Ishikawa (cell line): ENCODE measurements at regions not wholly inside any gene's neighbourhood (a gene's known extent, or its start where the extent isn't known, plus 50 kb on each side); places are given as distances from the start of the nearest gene placed in this dataset.
A peak's percentile ranks its signal among the peaks of the same experiment; 100 is the strongest.

Experiments used
- CEBPB ChIP-seq: IDR thresholded peaks from 2 replicates; pipeline ENCODE4 v1.6.1; 2012
- CREB1 ChIP-seq: IDR thresholded peaks from 2 replicates; pipeline ENCODE4 v1.6.1; 2012; ENCODE audit warnings: low read depth
- EGR1 ChIP-seq: IDR thresholded peaks from 2 replicates; pipeline ENCODE4 v1.6.1; 2012
- EP300 ChIP-seq: IDR thresholded peaks from 2 replicates; pipeline ENCODE4 v1.6.1; 2012; ENCODE audit warnings: borderline replicate concordance
- FOXM1 ChIP-seq: IDR thresholded peaks from 2 replicates; pipeline ENCODE4 v1.6.1; 2012; ENCODE audit warnings: low read depth, borderline replicate concordance
- MAX ChIP-seq: IDR thresholded peaks from 2 replicates; pipeline ENCODE4 v1.6.1; 2012
- NFIC ChIP-seq: IDR thresholded peaks from 2 replicates; pipeline ENCODE4 v1.6.1; 2012
- RAD21 ChIP-seq: IDR thresholded peaks from 2 replicates; pipeline ENCODE4 v1.6.1; 2012; ENCODE audit warnings: low read depth
- TAF1 ChIP-seq: IDR thresholded peaks from 2 replicates; pipeline ENCODE4 v1.6.1; 2012; ENCODE audit warnings: low read depth, mild to moderate bottlenecking
- TCF12 ChIP-seq: IDR thresholded peaks from 2 replicates; pipeline ENCODE4 v1.6.1; 2012; ENCODE audit warnings: low read depth
- TEAD4 ChIP-seq: IDR thresholded peaks from 2 replicates; pipeline ENCODE4 v1.6.1; 2012
- YY1 ChIP-seq: IDR thresholded peaks from 2 replicates; pipeline ENCODE4 v1.6.1; 2012; ENCODE audit warnings: low read depth
- ZBTB7A ChIP-seq: IDR thresholded peaks from 2 replicates; pipeline ENCODE4 v1.6.1; 2012; ENCODE audit warnings: low read depth
- TF ChIP-seq, protein P1 (sequence below): IDR thresholded peaks from 2 replicates; pipeline ENCODE4 v1.6.1; 2012; ENCODE audit warnings: low read depth, mild to moderate bottlenecking
- TF ChIP-seq, protein P2 (sequence below): IDR thresholded peaks from 2 replicates; pipeline ENCODE4 v1.6.1; 2012

GRCh38 chr18:54530285-54530684 is 60.8 kb upstream of the DYNAP start:
- TF ChIP-seq MAX (no peak), EGR1 (no peak), FOXM1 (no peak), ZBTB7A (no peak), CEBPB (no peak), EP300 (no peak), TCF12 (no peak), CREB1 (no peak), YY1 (no peak), TAF1 (no peak), TEAD4 (no peak)
- TF ChIP-seq, protein P1, sequence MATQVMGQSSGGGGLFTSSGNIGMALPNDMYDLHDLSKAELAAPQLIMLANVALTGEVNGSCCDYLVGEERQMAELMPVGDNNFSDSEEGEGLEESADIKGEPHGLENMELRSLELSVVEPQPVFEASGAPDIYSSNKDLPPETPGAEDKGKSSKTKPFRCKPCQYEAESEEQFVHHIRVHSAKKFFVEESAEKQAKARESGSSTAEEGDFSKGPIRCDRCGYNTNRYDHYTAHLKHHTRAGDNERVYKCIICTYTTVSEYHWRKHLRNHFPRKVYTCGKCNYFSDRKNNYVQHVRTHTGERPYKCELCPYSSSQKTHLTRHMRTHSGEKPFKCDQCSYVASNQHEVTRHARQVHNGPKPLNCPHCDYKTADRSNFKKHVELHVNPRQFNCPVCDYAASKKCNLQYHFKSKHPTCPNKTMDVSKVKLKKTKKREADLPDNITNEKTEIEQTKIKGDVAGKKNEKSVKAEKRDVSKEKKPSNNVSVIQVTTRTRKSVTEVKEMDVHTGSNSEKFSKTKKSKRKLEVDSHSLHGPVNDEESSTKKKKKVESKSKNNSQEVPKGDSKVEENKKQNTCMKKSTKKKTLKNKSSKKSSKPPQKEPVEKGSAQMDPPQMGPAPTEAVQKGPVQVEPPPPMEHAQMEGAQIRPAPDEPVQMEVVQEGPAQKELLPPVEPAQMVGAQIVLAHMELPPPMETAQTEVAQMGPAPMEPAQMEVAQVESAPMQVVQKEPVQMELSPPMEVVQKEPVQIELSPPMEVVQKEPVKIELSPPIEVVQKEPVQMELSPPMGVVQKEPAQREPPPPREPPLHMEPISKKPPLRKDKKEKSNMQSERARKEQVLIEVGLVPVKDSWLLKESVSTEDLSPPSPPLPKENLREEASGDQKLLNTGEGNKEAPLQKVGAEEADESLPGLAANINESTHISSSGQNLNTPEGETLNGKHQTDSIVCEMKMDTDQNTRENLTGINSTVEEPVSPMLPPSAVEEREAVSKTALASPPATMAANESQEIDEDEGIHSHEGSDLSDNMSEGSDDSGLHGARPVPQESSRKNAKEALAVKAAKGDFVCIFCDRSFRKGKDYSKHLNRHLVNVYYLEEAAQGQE: no peak

GRCh38 chr18:54531402-54532065 is 59.5 kb upstream of the DYNAP start:
- TF ChIP-seq CREB1 (no peak), EP300 (no peak), FOXM1 (no peak), TAF1 (no peak), TEAD4 (no peak), RAD21 (no peak), EGR1 (no peak)
- TF ChIP-seq, protein P1: no peak

- TF ChIP-seq, protein P1: no peak
- TF ChIP-seq, protein P2, sequence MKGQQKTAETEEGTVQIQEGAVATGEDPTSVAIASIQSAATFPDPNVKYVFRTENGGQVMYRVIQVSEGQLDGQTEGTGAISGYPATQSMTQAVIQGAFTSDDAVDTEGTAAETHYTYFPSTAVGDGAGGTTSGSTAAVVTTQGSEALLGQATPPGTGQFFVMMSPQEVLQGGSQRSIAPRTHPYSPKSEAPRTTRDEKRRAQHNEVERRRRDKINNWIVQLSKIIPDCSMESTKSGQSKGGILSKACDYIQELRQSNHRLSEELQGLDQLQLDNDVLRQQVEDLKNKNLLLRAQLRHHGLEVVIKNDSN: no peak
- peak; percentile 62 for TF ChIP-seq TEAD4
- peak; percentile 82 for TF ChIP-seq NFIC
Measured at GRCh38 chr18:54532222-54532621, 58.8 kb upstream of the DYNAP start.

DNA sequence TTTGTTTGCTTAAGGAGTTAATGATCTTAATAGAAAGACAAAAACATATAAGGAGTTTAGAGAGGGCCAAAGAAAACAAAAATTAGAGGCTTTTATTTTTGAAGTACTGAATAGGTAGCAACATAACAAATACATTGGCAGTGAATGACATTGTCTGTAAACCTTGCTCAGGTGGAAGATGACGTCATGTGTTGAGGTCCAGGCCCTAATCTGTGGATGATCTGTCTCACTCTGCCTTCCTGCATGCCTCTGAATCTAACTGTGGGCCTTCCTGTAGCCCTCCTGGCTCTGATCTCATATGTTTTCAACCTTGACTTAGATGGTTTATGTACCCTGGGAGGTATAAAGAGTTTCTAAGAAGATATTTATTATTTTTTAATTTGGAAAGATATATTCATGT is 58.1 kb upstream of the DYNAP start:
- no peak for TF ChIP-seq YY1
- no peak for TF ChIP-seq FOXM1
- no peak for TF ChIP-seq ZBTB7A
- TF ChIP-seq TEAD4: no peak
- no peak for TF ChIP-seq NFIC
- TF ChIP-seq TCF12: no peak
- no peak for TF ChIP-seq EGR1
- no peak for TF ChIP-seq CREB1
- TF ChIP-seq MAX: no peak
- TF ChIP-seq EP300: no peak
- TF ChIP-seq, protein P1: no peak
- no peak for TF ChIP-seq TAF1
- no peak for TF ChIP-seq RAD21
